T-helper 9 cell (primary cell): ENCODE measurements at regions not wholly inside any gene's neighbourhood (a gene's known extent, or its start where the extent isn't known, plus 50 kb on each side); places are given as distances from the start of the nearest gene placed in this dataset.
"Not testable (repeated sequence)": the region's sequence is repeated elsewhere in the genome, so short reads cannot be mapped to it uniquely, and the experiment has no call there.

Experiments used
- DNase-seq: peaks from one replicate; pipeline ENCODE4 v3.0.0-alpha.2; 2020

DNA sequence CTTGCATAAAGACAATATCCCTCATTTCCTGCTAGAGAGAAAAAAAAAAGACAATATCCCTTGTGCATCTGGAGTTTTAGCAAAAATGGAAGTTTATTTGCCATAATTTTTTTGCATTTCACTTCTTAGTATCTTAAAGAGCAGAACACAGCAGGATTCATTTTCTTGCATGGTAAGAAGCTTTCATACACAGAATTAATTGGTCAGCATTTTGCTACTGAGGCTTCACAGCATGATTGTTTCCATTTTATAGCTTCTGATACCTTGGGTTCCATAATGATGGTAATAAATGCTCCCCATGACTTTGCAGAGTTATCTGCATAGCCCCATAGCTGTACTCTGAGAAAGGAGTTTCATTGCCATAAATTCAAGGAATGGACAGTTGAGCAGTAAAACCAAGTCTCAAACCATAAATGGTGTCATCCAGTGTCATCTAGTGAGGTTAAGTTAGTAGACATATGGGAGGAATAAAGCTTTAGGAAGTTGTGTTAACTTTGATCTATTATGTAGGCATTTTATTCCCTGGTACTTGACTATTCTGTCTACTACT, 88.8 kb upstream of the PLD5 start:
- no peak for DNase-seq

DNA sequence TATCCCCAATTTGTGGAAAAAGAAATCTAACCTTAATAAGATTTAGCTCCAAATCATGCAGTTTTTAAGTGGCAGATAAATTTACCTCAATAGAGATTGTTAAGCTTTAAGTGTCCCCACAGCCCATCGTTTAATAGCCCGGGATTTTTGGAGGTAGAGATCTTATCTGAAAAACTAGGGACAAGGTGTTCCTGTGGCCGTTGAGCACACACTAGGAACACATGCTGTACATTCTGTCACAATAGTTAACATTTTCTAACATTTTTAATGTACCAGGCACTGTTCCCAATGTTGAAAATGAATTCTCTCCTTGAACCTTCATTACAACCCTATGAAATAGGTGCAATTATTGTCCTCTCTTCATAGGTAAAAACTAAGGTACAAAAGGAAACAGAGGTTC, 85.7 kb upstream of the PLD5 start:
- DNase-seq, result no peak

DNA sequence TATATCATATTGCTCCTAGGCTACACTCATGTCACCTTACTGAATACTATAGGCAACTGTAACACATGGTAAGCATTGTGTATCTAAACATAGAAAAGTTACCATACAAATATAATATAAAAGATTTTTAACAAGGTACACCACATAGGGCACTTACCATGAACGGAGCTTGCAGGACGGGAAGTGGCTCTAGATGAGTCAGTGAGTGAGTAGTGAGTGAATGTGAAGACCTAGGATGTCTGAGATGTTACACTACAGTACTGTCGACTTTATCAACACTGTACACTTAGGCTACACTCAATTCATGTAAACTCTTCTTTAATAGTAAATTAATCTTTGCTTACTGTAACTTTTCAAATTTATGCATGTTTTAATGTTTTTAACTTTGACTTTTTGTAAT, 81.0 kb upstream of the PLD5 start:
- no peak for DNase-seq

DNA sequence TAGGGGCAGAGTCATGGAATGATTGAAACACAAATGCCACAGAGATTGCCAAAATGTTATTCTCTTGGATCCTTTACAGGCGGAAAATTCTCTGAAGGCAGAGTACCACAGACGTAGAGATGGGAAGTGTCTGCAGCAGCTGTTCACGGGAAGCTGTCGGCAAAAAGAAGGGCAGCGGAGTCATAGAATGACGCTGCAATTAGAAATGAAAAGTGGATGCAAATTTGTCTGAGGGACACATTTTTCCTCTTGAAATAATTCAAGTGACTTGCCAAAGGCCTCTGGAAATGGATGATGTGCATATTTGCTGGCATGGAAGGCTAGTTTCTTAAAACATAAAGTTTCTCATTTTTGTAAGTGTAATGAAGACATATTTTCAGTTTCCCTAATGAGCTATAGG, 77.5 kb upstream of the PLD5 start:
- no peak for DNase-seq

DNA sequence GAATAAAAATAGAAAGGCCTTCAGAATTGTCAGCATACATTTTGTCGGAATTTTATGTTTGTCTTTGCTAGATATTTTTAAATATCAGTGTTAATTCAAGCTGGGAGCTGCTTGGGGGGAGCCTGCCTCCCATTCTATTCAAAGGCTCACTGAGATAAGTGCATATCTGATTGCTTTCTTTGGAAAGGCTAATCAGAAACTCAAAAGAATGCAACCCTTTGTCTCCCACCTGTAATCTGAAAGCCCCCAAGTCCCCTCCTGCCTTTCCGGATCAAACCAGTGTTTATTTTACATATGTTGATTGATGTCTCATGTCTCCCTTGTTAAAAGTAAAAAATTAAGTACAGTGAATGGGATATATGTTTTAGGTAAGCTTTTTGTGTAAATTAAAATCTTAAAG, 69.3 kb upstream of the PLD5 start:
- not testable (repeated sequence) for DNase-seq

DNA sequence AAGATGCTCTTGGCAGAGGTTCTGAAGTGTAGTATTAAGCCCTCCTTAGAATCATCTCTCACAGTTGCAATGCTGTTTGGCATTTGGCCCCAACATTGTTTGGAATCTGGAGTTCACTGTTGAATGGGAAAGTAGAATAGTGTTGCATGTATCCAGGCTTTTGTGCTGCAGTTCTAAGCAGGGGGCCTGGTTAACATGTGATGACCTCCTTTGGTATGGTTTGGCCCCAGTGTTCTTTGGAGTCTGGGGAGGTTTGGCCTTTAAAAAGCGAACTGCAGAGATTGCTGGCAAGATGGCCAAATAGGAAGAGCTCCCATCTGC, 61.8 kb upstream of the PLD5 start:
- no peak for DNase-seq

DNA sequence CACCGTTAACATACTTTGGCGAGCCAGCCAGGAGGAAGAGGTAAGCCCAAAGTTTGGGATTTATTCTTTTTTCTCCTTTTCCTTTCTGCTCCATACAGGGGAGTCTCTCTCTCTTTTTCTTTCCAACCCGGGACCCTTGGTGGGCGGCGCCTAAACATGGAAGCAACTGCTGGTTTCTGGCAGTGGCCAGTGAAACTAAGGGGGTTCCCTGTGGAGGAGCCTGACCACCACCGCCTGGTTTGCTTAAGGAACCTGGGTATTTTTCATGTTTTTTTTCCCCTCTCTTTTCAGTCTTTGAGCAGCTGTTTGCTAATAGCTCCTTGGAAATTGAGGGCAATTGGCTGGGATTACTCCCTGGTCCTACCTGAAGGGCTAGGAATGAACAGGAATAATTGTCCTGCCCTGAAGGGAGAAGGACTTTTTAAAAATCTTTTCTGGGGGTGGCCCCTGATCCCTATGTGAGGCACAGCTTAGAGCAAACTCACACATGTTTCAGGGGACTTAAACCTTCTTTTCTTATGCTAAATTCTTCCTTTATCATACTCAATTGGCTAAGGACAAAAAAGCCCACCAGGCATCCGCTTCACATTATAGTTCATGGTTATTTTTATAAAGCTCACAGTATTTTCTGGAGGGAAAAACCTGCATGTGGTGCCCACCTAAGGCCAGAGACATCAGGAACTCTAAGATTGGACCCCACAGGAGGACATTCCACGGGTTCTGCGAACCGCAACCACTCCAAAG, 61.3 kb upstream of the PLD5 start:
- DNase-seq, result no peak

DNA sequence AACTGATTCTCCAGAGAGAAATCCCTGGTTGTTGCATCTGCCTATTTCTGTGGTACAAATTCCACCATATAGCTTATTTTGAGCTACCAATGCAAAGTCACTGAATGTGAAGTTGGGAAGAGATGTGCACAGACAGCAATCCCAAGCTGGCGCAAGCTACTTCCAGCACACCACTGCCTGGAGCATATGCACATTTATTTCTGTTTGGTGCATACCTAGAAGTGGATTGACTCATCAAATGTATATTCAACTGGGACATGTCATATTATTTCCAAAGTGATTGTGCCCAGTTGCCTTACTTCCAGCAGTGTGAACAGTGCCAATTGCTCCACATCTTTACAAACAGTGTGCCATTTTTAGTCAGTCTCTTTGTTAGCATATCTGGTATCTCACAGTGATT, 58.2 kb upstream of the PLD5 start:
- DNase-seq, result no peak

DNA sequence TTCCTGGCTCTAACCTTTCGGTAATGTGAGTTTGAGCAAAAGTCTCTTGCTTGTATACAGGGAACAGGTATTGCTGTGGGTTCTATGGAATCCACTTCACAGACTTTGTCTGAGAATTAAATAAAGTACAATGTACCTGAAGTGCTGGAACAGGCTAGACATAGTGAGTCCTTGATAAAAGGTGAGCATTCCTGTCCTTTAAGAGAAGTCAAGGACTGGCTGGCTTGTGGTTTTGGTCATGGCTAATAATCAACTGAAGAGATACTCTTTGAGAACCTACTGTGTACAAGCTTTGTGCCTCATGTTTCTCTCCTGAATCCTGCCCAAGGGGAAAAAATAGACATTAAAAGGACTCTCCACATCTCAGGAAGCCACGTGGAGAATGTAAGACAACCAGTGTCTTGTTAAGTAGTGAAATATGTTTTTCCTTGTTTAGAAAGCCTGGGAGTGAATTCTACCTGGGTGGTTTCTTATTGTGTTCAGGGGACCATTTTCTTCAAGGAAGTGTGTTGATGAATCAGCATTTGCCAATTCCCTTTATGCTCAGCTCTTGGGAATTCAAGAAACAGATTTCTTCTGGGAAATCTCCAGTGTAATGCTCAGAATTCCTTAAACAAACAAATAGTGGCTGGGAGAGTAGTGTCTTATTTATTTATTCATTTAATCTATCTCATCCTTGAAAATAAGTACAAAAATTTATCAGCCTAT, 55.2 kb upstream of the PLD5 start:
- DNase-seq, result no peak
